Calu3 (cell line): ENCODE measurements at regions not wholly inside any gene's neighbourhood (a gene's known extent, or its start where the extent isn't known, plus 50 kb on each side); places are given as distances from the start of the nearest gene placed in this dataset.

ENCODE experiments used
- BruUV-seq: library from RNA; stranded (reverse); fragments of 400-500 nt; replicated peaks from 2 replicates; lab custom pipeline; 2021; lab: Mats Ljungman, UMichigan
- CTCF ChIA-PET: fragments of 300-600 bp; sonication (Branson Sonifier 250); formaldehyde crosslinking; loops from one replicate; lab custom pipeline; 2022; ENCODE audit warnings: antibody characterized with exemption; lab: Charles Lee
- DNase-seq: peaks from one replicate; pipeline ENCODE4 v3.0.0; 2022
- H3K27ac Mint-ChIP-seq: one replicate; pipeline ENCODE4 v1.8.0; 2022; ENCODE audit warnings: mixed read lengths; ENCODE audit not compliant: unreplicated experiment
- H3K27me3 Mint-ChIP-seq: one replicate; pipeline ENCODE4 v1.8.0; 2022; ENCODE audit warnings: mixed read lengths; ENCODE audit not compliant: unreplicated experiment
- H3K36me3 Mint-ChIP-seq: one replicate; pipeline ENCODE4 v1.8.0; 2022; ENCODE audit warnings: mild to moderate bottlenecking, moderate library complexity, mixed read lengths; ENCODE audit not compliant: insufficient read depth, unreplicated experiment
- H3K4me1 Mint-ChIP-seq: one replicate; pipeline ENCODE4 v1.8.0; 2022; ENCODE audit warnings: mild to moderate bottlenecking, low read depth, mixed read lengths; ENCODE audit not compliant: unreplicated experiment
- H3K4me3 Mint-ChIP-seq: one replicate; pipeline ENCODE4 v1.8.0; 2022; ENCODE audit warnings: mild to moderate bottlenecking, low read depth, moderate library complexity, mixed read lengths; ENCODE audit not compliant: unreplicated experiment
- H3K9me3 Mint-ChIP-seq: one replicate; pipeline ENCODE4 v1.8.0; 2022; ENCODE audit warnings: low read depth, mixed read lengths; ENCODE audit not compliant: unreplicated experiment
- intact Hi-C: fragments of 100-400 bp; cut with micrococcal nuclease; formaldehyde crosslinking; loops from one replicate; pipeline ENCODE4 v1.10.0; 2022; ENCODE audit not compliant: unreplicated experiment
- TF ChIP-seq, protein P1 (sequence below): fragments of 200-600 bp; IDR thresholded peaks from one replicate; pipeline ENCODE4 v1.8.0; 2022; ENCODE audit warnings: antibody characterized with exemption; ENCODE audit not compliant: unreplicated experiment

DNA sequence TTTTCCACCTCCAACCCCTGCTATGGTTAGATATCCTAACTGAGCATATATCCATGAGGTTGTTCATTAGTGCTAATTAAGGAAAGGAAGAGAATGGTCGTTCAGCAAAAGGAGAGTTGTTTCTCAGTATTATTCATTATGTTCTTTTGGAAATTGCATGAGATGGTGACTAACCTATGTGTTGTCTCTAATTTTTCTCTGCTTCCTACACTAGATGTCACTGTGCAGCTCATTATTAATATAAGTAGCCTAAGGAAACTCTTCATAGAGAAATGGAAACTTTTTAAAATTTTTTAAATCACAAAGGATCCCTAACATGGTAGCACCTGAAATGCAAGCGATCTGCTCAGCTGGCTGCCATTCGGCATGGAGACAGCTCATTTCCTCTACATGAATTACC lies 67.7 kb upstream of the FAM9A start:
- CTCF ChIA-PET, result interaction anchor here (1.0 to 1.4 kb wide), 4 partner anchors 13 to 594 kb away, joined by 3 to 6 read pairs (median 4); no protein-coding TSS in a partner anchor
- peaks cover 6% of the 10 kb centered on the region for H3K36me3 Mint-ChIP-seq
- BruUV-seq, result no TSS peak
- no peak overlapping the region for H3K4me3 Mint-ChIP-seq
- H3K27ac Mint-ChIP-seq, result peak overlapping the region; percentile 79
- intact Hi-C loops, result loop anchor here (2.0 kb wide), 3 partner anchors 20 to 484 kb away; no protein-coding TSS in a partner anchor
- no peaks in the 10 kb centered on the region for H3K27me3 Mint-ChIP-seq
- no peak for DNase-seq
- TF ChIP-seq, protein P1, sequence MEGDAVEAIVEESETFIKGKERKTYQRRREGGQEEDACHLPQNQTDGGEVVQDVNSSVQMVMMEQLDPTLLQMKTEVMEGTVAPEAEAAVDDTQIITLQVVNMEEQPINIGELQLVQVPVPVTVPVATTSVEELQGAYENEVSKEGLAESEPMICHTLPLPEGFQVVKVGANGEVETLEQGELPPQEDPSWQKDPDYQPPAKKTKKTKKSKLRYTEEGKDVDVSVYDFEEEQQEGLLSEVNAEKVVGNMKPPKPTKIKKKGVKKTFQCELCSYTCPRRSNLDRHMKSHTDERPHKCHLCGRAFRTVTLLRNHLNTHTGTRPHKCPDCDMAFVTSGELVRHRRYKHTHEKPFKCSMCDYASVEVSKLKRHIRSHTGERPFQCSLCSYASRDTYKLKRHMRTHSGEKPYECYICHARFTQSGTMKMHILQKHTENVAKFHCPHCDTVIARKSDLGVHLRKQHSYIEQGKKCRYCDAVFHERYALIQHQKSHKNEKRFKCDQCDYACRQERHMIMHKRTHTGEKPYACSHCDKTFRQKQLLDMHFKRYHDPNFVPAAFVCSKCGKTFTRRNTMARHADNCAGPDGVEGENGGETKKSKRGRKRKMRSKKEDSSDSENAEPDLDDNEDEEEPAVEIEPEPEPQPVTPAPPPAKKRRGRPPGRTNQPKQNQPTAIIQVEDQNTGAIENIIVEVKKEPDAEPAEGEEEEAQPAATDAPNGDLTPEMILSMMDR, result no peak
- H3K9me3 Mint-ChIP-seq, result no peaks in the 10 kb centered on the region
- H3K4me1 Mint-ChIP-seq, result peaks cover 20% of the 10 kb centered on the region

- Mint-ChIP-seq H3K4me1 (peaks cover 20% of the 10 kb centered on the region), H3K27me3 (no peaks in the 10 kb centered on the region), H3K4me3 (no peak overlapping the region), H3K9me3 (no peaks in the 10 kb centered on the region), H3K27ac (peak overlapping the region; percentile 79), H3K36me3 (peaks cover 6% of the 10 kb centered on the region)
- DNase-seq, result peak; percentile 44
- CTCF ChIA-PET, result interaction anchor here (1.0 to 1.4 kb wide), 4 partner anchors 13 to 595 kb away, joined by 3 to 6 read pairs (median 4); no protein-coding TSS in a partner anchor
- BruUV-seq, result no TSS peak
- TF ChIP-seq, protein P1, result no peak
- intact Hi-C loops, result loop anchor here (2.0 kb wide), 3 partner anchors 19 to 485 kb away; no protein-coding TSS in a partner anchor
Observed at GRCh38 chrX:8868070-8868773, 67.0 kb upstream of the FAM9A start.

- peaks cover 20% of the 10 kb centered on the region for H3K4me1 Mint-ChIP-seq
- H3K9me3 Mint-ChIP-seq, result no peaks in the 10 kb centered on the region
- CTCF ChIA-PET, result interaction anchor here (0.6 to 0.7 kb wide), 2 partner anchors 18 to 632 kb away, joined by 3 read pairs; no protein-coding TSS in a partner anchor
- DNase-seq, result no peak
- no peaks in the 10 kb centered on the region for H3K27me3 Mint-ChIP-seq
- intact Hi-C loops, result no loop called here
- H3K4me3 Mint-ChIP-seq, result no peak overlapping the region
- BruUV-seq, result no TSS peak
- H3K36me3 Mint-ChIP-seq, result peaks cover 6% of the 10 kb centered on the region
- TF ChIP-seq, protein P1, result no peak
- peak overlapping the region; percentile 79 for H3K27ac Mint-ChIP-seq
Observed at GRCh38 chrX:8867406-8867805, 66.2 kb upstream of the FAM9A start.

DNA sequence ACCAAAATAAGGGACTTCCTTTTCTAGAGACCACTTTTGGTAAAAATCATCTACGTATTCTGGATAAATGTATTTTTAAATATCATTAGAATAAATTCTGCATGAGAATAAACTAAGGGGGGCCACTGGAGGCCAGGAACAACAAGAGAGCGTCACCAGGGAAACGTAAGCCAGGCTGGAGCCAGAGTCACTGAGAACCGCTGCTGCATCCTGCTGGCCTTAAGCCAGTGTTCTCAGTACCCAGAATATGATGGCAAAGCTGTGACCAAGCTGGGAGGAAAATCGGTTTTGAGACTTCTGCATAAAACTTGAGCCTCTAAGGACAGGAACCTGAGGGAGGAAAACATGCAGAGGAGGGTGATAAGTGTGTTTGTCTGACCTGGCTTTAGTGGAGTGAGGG lies 63.0 kb upstream of the FAM9A start:
- Mint-ChIP-seq H3K4me1 (peaks cover 20% of the 10 kb centered on the region), H3K9me3 (no peaks in the 10 kb centered on the region)
- BruUV-seq, result no TSS peak

More for the DNA sequence above, 63.0 kb upstream of the FAM9A start:
- TF ChIP-seq, protein P1, result no peak
- DNase-seq, result no peak
- no peaks in the 10 kb centered on the region for H3K27me3 Mint-ChIP-seq
- CTCF ChIA-PET, result no interaction called here
- peaks cover 6% of the 10 kb centered on the region for H3K36me3 Mint-ChIP-seq
- intact Hi-C loops, result no loop called here
- H3K4me3 Mint-ChIP-seq, result no peak overlapping the region
- H3K27ac Mint-ChIP-seq, result no peak overlapping the region
